Stimulated activated CD8-positive, alpha-beta memory T cell treated with anti-CD3 and anti-CD28 coated beads, Interleukin-15, amount 100 ng/mL, for 4 hours (primary cell): ENCODE measurements at regions not wholly inside any gene's neighbourhood (a gene's known extent, or its start where the extent isn't known, plus 50 kb on each side); places are given as distances from the start of the nearest gene placed in this dataset.

Experiments used
- DNase-seq, 2 donors: peaks; one replicate each; pipeline ENCODE4 v3.0.0-alpha.2; 2020; ENCODE audit warnings: low read depth in 2 of 2

DNA sequence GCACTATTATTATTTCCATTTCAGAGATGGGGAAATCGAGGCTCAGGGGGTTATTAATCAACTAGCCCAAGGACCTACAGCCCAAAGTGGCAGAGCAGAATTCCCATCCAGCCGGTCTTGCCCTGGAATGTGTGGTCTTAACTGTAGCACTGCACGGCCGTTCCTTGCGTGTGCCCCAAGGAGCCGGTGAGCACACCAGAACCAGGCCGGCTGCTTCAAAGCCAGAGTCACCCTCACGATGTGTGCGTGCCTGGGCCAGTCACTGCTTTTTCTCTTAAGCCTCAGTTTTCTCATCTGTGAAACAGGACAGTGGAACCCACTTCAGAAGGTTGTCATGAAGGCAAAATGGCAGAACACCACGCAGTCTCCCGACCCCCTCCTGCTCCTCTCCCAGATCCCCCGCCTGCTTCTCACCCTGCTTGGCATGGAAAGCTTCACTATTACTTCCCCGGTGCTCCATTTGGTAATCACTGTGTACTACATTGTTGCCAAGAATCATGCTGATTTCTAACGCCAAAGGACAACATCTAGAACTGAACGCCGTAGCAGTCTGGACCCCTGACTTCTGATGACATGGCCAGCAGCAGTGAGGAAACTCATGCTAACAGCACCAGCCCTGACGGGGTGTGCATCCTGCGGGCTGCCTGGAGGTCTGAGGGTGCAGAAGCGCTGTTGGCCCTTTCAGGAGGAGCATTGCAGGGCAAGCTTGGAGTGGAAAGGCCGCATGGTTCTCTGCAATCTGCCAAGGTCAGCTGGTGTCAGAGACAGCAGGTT lies 106.8 kb upstream of the B3GAT1 start:
- DNase-seq, result no peak

DNA sequence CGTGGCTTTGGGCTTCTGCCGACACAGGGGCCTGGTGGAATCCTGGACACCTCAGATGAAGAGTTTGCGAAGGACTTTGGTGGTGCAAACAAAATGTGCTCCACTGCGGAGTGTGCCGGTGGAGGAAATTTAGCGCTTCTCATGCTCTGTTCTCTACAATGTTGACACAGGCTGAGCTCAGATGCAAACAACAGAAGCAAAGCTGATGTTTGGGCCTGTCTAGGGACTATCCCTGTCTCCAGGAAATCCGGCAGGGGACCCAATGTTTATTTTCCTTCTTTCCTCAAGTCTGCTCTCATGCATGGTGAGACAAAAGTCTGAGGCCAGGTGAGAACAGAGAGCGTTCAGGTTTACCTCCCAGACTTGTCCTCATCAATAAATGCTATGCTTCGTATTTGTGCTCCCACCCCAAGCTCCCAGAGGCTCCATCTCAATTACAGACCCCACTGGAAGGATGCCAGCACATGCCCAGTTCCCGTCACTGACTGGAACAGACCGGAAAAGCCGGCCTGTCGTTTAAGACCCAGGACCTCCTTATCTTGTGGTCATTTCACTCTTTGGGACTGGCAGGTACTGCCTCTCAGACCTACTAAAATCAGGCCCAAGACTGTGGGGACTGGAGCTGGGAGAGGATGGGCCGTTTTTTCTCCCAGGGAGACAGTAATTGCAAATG lies 105.7 kb upstream of the B3GAT1 start:
- DNase-seq, result no peak

DNA sequence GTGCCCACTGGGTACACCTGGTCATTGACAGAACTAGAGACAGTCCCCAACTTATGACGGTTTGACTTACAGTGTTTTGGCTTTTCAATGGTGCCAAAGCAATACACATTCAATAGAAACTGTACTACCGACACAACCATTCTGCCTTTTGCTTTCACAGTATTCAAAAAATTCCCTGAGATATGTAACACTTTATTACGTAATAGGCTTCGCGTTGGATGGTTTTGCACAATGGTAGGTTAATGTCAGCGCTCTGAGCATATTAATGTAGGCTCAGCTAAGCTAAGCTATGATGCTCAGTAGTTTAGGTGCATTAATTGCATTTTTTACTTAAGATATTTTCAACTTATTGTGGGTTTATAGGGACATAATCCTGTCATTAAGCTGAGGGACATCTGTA lies 105.1 kb upstream of the B3GAT1 start:
- DNase-seq, result no peak

DNA sequence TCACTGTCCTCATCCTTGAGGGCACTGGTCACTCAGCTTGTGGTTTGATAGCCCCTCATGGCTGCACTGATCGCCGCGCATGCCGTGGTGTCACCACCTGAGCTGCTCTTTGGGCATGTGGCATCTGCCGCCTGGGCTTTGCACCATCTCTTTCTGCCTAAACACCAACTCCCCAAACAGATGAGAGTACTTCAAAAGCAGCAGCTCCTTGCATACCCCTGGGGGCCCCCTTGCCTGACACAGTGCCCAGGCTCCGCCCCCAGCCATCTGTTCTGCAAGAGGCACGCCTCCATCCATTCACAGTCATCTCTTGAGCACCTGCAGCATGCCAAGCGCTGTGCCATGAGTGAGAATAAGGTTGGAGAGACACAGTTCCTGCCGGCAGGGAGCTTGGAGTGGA lies 104.5 kb upstream of the B3GAT1 start:
- no peak for DNase-seq

DNA sequence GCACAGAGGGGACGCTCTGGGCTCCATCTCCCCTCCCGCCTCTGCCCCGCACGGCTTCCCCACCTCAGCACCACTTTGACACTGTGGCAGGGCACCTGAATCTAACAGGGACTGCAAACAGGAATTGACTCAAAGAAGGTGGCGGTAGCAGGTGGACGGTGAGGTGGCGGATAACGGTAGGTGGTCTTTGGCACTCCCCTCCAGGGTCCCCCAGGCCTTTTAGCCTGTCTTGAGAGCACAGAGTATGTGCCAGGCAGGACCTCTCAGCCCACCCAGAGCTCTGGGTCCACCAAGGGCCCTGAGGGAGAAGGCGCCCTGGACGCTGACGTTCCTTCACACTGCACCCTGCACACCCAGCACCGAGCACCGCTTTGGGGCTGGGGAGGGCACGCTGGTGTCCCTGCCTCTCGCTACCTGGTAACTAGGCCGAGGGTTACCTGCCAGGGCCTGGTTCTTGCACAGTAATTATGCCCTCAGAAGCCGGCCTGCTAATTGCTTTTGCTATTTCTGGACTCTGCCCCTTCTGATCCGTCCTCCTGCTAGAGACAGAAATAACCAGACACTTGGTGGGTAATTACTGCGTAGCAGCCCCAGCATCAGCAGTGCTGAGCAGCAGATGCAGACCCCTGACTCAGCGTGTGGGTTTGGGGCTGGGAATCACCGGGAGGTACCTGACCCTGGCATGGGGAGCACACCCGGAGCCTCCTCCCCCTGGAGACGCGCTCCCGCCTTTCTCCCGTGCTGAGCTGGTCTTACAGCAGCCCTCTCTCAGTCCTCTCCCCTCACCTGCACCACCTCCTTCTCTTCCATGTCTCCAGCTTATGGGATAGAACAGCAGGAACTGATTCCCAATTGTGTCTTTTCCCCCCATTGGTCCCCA lies 103.3 kb upstream of the B3GAT1 start:
- DNase-seq, result no peak

DNA sequence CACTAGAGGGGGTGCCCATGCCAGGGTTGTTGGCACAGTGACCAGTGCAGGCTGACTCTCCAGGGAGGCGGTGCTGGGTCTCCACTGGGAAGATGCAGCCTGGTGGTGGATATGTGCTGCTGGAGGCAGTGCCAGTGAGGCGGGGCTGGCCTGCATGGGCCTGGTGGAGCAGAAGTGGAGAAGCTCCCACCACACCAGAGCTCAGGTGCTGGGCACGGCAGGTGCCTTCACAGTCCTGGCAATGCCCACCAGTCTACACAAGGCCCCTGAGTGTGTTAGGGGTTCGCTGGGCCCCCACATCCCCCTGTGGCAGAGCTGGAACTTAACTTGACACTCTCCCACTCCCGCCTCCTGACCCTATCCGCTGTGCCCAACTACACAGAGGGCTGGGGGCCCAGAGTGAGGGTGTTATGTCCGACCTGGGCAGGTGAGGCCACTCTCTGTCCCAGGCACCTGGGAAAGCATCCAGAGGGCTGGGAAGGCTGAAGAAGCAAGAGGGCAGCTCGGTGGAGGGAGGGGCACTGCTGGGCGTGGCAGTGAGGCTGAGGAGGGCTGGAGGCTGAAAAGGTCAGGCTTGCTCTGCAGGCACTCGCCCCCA lies 102.4 kb upstream of the B3GAT1 start:
- DNase-seq, result no peak

DNA sequence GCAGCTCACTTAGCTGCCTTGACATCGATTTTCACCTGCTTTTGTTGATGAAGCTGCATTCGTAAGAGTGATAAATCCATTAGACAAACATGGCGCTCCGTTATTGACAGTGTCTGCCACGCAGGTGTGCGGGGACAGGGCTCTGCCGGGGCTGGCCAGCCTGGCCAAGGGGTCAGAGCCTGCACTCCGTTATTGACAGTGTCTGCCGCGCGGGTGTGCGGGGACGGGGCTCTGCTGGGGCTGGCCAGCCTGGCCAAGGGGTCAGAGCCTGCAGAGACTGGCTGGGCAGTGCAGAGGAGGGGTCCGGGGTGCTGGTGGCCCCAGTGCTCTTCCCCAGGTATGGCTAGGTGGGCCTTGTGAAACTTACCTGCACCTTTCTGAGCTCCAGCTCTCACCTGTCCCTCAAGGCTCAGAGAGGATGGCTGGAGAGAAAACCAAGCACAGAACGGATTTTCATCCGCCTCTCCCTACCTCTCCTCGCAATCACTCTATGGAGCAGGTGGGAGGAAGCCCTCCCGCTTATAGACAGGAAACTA lies 101.6 kb upstream of the B3GAT1 start:
- no peak for DNase-seq

DNA sequence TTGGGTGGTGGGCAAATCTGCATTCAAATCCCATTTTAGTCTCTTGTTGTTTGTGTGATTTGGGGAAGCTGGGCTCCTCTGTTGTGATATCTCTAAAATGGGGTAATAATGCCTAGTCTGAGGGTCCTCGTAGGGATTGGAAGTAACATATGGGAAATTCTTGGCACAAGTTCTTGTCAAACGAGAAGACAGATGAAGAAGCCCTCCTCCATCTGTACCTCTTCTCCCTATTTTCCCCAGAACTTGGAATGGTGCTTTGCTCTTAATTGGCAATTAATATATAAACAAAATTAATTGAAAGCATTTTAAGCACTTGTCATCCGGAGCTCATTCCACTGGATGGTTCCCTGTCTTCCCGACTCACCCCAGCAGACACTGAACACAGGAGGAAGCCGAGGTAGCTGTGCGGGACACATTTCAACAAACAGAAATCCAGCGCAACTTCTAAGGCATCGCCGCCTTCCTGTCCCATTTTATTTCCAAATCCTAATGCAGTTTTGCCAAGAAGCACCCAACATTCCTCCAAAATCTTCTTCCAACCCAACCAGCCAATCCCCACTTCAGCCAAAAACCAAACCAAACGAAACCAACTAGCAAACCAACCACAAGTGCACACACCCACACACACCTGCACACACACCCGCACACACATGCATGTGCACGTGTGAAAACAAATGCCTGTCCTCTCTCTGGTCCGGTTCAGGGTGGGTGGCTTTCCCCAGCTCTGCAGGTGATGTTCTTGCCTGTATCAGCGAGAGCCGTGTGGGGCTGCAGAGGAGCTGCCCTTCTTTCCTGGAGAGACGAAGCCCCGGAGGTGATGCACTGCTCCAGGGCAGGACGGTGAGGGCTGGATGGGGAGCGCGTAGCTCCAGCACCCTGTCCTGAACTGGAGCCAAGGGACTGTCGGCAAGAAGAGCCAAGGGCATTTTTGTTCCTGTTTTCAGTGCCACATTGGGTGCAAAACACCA lies 100.8 kb upstream of the B3GAT1 start:
- DNase-seq, result no peak

DNA sequence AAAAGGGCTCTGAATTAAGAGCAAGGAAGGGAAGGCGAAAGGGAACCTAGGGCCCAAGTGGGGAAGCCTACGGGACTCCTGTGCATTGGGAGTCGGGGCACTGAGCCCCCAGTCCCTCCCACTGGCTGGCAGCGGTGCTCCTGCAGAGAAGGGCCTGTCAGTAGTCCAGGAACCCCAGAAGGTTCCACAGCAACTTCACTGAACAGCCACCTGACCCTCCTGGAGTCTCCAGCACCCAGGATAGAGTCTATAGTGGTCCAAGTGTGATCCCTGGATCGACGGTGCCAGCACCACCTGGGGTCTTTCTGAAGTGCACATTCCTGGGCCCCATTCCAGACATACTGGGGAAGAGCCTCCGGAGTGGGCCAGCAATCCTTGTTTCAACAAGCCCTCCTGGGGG lies 100.0 kb upstream of the B3GAT1 start:
- no peak for DNase-seq

DNA sequence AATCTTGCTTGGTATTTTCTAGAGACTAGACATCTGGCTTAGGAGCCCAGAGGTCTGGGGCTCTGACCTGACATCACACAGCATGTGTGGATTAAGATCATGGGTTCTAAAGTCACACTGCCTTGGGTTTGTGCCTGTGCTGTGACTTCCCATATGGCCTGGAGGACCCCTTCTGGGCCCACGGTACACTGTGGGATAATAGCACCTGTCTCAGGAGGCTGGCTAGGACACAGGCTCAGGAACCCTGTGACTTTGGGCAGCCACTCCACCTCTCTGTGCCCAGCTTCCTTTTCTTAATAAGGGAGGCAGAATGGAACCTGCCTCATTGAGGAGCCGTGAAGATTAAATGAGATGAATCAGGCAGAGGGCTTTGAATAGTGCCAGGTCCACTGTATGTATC lies 99.2 kb upstream of the B3GAT1 start:
- DNase-seq, result no peak

DNA sequence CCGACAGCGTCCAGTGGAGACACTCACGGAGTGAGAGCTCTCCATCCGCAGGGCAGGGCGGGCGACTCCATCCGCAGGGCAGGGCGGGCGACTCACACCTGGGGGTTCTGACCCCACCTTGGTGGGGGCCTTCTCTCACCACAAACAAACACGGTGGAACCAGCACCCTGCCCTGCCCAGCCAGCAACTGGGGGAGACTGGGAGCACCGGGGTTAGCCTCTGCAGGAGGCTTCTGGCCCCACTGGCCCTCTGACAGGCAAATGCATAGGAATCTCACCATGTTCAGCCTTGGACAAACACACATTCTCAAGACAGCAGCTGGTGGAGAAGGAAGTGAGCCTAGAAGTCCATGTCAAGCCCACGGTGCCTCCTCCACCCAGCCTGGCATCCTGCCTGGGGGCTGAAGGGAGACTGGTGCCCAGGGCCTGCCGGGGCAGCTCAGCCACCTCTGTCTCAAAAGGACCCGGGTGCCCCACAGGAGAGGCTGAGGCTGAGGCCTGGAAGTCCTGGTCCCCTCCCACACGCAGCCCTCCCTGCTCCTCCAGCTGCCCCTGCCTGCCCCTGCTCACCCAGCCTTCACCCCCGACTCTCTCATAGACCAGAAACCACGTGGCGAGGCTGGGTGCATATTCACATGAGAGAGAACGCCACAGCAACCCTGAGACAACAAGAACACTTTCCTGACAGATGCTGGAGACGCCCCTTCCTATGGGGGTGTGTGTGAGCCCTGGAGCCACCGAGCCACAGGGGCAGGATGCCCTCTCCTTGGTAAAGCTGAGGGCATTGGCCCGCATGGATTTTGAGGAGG lies 98.4 kb upstream of the B3GAT1 start:
- no peak for DNase-seq

DNA sequence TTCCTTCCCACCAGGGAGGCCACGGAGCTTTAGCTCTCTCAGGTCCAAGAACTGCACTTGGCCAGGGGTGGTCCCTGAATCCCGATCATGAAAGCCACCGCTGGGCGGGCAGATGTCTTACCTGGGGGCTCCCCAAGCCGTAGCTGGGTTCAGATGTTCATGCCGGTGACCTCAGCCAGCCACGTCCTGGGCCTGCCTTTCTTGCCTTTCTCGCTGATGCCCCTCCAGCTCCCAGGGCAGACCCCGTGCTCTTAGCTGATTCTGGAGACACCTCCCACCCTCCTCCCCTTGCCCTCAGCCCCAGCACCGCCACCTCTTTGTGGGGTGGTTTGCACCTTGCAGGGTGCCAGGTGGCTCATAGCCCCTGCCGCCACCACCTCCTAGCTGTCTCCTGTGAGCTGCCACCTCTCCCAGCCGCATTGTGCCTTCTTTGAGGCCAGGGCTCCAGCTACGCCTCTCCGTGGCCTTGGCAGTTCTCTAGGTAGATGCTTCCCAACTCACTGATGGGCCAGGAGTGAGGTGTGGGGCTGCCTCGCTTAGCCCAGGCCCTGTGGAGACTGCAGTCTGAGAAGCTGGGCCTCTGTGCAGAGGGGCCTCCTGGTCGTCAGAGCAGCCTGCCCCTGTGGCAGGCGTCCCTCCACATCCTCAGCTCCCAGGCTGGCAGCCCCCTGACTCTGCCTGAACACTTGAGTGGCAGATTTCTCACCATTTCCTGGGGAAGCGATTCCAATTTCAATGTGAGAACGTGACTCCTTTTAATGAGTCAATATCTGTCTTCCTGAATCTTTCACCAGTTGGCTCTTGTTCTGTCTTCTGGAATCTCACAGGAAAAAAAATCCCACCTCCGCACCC lies 97.6 kb upstream of the B3GAT1 start:
- no peak for DNase-seq

DNA sequence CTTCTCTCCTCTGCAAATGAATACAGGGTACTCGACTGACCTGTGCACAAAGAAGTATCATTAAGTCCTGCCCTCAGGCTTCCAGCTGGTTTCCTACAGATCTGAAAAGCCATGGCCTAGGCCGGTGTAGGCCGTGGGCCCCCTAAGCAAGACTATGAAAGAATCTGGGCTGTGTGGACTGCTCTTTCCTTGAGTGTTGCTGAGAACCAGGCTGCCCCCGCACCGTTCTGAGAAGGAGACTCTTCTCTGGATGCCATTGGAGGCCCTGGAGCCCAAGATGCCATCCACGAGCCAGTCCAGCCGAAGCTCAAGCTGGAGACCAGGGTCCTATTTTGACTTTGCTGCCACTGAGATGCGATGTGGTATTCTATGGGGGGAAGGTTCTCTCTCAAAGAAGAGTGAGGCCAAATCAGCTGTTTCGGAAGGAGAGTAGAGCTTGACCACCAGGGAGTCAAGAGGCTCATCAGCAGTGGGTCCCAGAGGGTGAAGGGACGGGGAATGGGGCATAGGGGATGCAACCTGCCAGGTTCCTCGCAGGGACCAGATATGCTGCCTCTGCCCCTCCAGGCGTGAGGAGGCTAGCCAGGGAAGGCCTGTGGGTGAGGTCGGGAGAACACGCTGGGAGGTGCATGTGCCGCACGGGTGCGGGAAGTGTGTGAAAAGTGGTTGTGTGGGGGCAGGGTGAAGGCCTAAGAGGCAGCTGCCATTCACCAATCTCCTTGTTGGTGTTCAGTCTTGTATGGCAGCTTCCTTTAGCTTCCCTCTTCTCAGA lies 96.4 kb upstream of the B3GAT1 start:
- no peak for DNase-seq

DNA sequence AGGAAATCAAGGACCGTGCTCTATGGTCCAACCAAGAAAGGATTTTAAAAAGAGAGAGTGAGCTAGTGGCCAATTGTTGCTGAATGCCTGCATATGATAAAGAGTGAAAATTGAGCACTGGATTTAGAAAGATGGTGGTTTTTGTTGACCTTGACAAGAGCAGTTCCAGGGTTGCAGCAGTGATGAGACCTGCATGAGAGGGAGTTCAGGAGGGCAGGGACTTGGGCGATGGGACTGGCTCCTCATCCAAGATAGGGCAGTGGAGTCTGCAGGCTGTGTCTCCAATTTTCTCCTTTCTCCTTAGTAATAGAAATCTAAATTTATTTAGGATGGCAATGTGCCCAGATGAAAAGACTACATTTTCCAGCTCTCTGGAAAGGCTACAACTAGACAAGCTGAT lies 94.0 kb upstream of the B3GAT1 start:
- DNase-seq, result no peak

DNA sequence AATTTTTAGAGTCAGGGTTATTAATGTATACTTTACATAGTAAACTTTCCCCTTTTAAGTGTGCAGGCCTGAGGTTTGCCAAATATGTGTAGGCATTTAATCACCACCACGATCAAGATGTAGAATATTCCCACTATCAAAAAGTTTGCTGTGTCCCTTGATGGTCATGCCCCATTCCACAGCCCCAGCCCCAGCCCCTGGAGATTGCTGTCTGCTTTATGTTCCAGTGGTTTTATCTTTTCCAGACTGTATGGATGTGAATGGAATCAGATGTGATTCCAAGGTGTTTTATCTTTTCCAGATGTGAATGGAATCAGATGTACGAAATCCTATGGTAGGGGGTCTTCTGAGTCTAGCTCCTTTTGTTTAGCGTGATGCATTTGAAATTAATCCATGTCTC lies 93.1 kb upstream of the B3GAT1 start:
- DNase-seq, result no peak

DNA sequence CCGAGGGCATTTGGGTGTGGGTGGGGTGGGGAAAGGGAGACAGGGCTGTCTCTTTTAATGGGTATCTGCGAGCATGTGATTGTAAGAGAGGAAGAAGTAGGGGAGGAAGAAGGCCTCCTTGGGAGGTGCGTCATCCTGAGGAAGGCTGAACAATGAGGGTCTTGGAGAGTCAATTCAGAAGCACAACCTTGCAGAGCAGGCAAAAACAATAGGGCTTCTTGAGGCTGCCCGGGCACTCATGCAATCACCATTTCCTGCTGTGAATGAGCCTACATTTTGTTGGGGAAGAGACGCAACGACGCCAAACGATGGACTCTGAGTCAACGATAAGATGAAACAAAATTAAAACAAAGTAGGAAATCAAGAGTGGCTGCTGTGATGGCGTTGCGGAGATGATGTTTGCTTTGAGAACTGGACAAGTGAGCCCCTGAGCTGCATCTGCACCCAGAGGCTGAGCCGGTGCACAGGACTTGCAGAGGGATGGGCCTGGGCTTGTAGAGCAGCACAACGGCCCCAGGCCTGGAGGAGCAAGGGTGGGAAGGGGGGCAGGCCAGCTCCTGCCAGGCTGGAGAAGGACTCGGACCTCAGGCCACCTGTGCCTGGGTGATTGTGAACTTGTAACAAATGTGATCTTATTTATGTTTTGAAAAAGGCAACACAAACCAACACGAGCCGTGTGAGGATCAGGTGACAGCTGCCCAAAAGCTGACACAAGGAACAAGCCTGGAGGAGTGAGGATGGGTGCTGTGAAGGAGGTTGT lies 92.3 kb upstream of the B3GAT1 start:
- DNase-seq, result no peak

DNA sequence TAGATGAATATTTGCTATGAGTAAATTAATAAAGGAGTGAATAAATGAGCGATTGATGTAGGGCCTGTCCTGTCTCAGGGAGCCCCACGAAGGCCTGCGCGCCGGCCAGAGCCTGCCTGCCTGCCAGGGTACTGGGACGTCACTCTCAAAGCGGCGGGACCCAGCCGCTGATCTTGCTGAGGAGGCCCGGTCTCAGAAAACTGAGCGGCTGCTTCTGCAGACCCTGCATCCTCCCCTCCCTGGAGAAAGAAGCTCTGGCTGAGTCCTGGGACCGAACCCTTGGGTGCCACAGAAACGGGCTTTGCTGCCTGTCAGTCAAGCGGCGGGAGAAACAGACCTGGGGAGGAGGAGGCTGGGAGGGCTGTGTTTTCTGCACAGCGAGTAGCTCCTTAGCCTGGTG lies 91.6 kb upstream of the B3GAT1 start:
- DNase-seq, result no peak
